ES-I3 (cell line): ENCODE measurements at regions not wholly inside any gene's neighbourhood (a gene's known extent, or its start where the extent isn't known, plus 50 kb on each side); places are given as distances from the start of the nearest gene placed in this dataset.
A peak's percentile ranks its signal among the peaks of the same experiment; 100 is the strongest.
"Not testable (repeated sequence)": the region's sequence is repeated elsewhere in the genome, so short reads cannot be mapped to it uniquely, and the experiment has no call there.

Experiments
- H3K36me3 ChIP-seq: 2 replicates; pipeline ENCODE4 v1.6.1; 2013; ENCODE audit warnings: mild to moderate bottlenecking, low read length, control low read depth, moderate library complexity; ENCODE audit not compliant: insufficient read depth
- H3K4me1 ChIP-seq: 2 replicates; pipeline ENCODE4 v1.6.1; 2013; ENCODE audit warnings: mild to moderate bottlenecking, control low read depth, low read length; ENCODE audit not compliant: insufficient read depth
- H3K9ac ChIP-seq: 2 replicates; pipeline ENCODE4 v1.6.1; 2013; ENCODE audit warnings: low read depth, mild to moderate bottlenecking, low read length, moderate library complexity
- H3K9me3 ChIP-seq: 2 replicates; pipeline ENCODE4 v1.6.1; 2013; ENCODE audit warnings: mild to moderate bottlenecking, low read length, moderate library complexity; ENCODE audit not compliant: control insufficient read depth, insufficient read depth

DNA sequence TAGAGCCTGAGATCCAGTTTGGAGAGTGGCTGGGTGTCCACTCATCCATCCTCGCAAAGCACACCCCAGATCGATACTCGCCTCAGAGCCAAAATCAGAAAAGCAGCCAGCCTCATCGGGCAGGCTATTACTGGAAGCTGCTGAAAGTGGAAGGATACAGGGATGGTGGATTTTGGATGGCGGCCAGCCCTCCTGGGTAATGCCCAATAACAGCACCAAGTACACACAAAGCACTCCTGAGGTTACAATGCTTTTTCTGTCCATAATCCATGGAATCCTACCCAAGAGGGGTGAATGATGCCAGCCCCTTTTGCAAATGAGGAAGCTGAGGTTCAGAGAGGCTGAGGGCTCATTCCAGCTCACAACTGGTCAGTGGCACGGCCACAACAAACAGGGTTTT, 93.1 kb upstream of the SLC6A11 start:
- no peaks in the 10 kb centered on the region for H3K36me3 ChIP-seq
- no peaks in the 10 kb centered on the region for H3K9me3 ChIP-seq
- no peaks in the 10 kb centered on the region for H3K4me1 ChIP-seq
- no peak overlapping the region for H3K9ac ChIP-seq

DNA sequence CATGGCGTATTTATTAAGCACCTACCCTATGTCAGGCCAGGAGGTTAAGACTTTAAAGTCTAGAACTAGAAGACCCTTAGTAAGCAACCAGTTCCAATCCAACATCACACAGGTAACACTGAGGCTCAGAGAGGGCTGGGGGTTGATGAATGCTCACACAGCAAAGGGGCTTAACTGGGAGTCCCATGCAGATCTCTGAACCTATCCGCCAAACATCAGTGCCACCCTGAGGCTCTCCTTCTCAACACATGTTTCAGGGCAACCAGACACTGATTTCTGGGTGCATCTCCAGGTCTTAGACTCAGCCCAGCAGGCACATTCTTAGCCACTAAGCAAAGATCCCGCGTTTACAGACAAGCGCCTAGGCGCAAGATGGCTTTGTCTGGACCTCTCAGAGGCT, 92.0 kb upstream of the SLC6A11 start:
- H3K9ac ChIP-seq = no peak overlapping the region
- H3K9me3 ChIP-seq = no peaks in the 10 kb centered on the region
- no peaks in the 10 kb centered on the region for H3K4me1 ChIP-seq
- H3K36me3 ChIP-seq = no peaks in the 10 kb centered on the region

DNA sequence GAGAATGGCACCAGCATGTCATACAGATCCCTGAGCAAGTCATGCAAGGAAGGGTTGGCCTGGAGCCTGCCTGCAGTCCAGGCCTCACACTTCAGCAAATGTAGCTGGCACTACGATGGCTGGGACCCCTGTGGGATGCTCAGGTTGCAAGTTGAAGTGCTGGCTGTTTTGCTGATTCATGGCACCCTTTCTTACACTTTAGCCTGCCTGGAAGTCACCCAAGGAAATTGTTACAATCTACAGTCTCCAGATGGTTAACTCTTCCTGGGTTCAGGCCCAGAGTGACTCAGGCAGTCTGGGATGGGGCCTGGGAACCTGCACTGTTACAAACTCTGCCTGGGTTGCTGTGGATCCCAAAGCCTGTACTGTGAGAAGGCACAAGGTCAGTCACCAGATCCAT, 91.0 kb upstream of the SLC6A11 start:
- Histone ChIP-seq H3K9ac (no peak overlapping the region), H3K4me1 (no peaks in the 10 kb centered on the region), H3K9me3 (no peaks in the 10 kb centered on the region), H3K36me3 (no peaks in the 10 kb centered on the region)

DNA sequence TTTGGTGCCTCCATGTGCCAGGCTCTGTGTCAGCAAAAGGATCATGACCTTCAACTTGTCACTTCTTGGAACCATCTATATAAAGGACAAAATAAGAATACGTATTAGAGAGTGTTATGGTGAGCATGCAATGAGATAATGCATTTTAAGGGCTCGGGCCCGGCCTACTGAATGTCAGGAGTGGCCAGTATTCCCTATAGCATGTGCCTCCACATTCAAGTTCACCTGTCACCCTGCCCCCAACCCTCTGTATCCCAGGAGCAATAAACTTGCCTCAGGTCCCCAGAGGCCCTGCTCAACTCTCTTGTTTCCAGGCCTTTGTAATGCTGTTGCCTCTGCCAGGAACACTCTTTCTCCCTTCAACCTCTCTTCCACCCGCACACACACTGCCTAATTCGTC, 90.2 kb upstream of the SLC6A11 start:
- H3K9me3 ChIP-seq = no peaks in the 10 kb centered on the region
- no peaks in the 10 kb centered on the region for H3K4me1 ChIP-seq
- H3K9ac ChIP-seq = no peak overlapping the region
- no peaks in the 10 kb centered on the region for H3K36me3 ChIP-seq

DNA sequence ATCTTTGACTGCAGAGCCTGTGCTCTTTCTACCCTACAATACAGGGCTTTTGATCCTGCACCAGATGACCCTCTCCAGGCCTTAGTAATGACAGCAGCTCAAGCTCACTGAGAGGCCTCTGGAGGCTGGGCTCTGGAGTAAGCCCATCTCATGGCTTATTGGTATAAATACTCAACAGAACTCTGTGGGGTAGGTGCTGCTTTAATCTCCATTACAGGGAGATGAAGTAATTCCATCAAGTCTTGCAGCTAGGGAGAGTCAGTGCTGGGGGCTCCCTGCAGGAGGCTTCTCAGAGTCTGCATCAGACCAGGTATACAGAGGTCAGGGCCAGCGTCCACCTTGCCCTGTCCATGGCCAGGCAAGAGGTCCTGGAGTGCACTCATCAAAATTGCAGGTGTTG, 89.2 kb upstream of the SLC6A11 start:
- no peaks in the 10 kb centered on the region for H3K4me1 ChIP-seq
- H3K36me3 ChIP-seq = no peaks in the 10 kb centered on the region
- no peaks in the 10 kb centered on the region for H3K9me3 ChIP-seq
- H3K9ac ChIP-seq = no peak overlapping the region

DNA sequence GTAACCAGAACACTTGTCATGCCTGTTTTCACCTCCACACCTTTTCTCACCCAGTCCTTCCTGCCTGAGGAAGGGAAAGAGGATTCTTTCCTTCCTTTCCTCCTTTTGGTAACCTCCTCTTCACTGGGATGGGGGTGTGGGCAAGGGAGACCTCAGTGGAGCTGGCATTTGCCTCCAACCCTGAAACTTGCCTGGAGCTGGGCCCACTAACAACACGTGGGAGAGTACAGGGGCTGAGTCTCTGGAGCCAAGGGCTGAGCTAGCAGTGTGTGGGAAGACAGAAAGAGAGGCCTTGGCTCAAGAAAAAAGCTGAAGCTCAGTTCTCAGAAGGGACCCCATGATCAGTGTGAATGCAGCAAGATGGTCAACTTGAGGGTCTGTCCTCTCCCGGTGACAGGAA, 86.6 kb upstream of the SLC6A11 start:
- H3K9ac ChIP-seq = no peak overlapping the region
- no peaks in the 10 kb centered on the region for H3K36me3 ChIP-seq

DNA sequence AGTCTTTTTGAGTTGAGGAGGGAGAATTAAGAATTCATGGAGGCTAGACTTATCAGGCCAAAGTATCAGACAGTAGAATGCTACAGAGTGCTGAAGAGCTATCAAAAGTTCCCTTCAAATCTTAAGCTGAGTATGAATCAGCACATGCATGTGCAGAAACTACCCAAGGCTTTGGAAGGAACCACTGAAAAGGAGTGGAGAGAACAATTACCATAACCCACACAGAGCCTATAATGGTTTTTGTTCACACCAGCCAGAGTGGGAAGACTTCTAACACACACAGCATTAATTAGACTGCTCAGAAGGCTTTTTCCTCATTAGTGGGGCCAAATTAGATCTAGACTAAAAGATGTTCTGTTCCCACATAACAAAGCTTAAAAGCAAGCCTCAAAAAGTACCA, 83.7 kb upstream of the SLC6A11 start:
- Histone ChIP-seq H3K4me1 (no peaks in the 10 kb centered on the region), H3K9me3 (peaks cover 4% of the 10 kb centered on the region; the same call in 1 of the 2 replicates), H3K36me3 (no peaks in the 10 kb centered on the region), H3K9ac (no peak overlapping the region)

More for the DNA sequence above, 86.6 kb upstream of the SLC6A11 start:
- no peaks in the 10 kb centered on the region for H3K4me1 ChIP-seq
- peaks cover 4% of the 10 kb centered on the region; the same call in 1 of the 2 replicates for H3K9me3 ChIP-seq

DNA sequence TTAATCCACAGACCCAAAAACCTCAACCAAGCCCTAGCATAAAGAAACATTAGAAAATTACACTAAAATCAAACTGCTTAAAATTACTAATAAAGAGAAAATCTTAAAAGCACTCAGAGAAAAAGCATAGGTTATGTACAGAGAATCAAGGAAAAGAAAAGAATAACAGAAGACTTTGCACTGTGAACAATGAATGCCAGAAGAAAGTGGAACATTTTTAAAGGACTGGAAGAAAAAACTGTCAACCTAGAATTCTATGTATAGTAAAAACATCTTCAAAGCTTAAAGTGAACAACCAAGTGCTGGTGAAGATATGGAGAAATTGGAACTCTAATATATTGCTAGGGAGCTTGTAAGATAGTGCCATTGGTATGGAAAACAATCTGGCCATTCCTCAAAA, 82.7 kb upstream of the SLC6A11 start:
- H3K9me3 ChIP-seq = peaks cover 4% of the 10 kb centered on the region; the same call in 1 of the 2 replicates
- no peak overlapping the region for H3K9ac ChIP-seq
- no peaks in the 10 kb centered on the region for H3K36me3 ChIP-seq
- H3K4me1 ChIP-seq = no peaks in the 10 kb centered on the region

DNA sequence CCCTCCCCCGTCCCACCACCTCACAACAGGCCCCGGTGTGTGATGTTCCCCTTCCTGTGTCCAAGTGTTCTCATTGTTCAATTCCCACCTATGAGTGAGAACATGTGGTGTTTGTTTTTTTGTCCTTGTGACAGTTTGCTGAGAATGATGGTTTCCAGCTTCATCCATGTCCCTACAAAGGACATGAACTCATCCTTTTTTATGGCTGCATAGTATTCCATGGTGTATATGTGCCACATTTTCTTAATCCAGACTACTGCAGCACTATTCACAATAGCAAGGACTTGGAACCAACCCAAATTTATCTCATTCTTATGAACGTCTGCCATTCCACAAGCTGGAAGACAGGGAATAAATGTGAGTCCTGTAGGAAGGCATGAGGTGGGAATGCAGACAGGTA, 79.6 kb upstream of the SLC6A11 start:
- H3K4me1 ChIP-seq, H3K36me3 ChIP-seq, H3K9me3 ChIP-seq, H3K9ac ChIP-seq: not testable (repeated sequence)

DNA sequence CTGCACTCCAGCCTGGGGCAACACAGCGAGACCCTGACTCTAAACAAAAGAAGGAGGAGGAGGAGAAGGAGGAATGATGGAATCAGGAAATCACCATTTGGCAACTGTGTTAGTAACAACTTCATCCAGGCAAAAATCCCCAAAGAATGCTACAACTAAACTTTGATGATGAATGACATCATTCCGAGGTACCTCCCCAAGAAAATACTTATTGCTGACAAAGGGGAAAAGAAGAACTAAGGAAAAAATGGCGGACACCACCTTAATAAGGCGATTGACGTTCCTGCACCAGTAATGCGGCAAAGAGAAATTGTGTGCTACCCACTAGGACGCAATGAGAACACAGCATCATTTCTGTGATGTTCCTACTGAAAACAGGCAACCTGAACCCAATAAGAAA, 78.2 kb upstream of the SLC6A11 start:
- Histone ChIP-seq H3K36me3 (no peaks in the 10 kb centered on the region), H3K4me1 (no peaks in the 10 kb centered on the region), H3K9me3 (peaks cover 4% of the 10 kb centered on the region; the same call in 1 of the 2 replicates), H3K9ac (no peak overlapping the region)

DNA sequence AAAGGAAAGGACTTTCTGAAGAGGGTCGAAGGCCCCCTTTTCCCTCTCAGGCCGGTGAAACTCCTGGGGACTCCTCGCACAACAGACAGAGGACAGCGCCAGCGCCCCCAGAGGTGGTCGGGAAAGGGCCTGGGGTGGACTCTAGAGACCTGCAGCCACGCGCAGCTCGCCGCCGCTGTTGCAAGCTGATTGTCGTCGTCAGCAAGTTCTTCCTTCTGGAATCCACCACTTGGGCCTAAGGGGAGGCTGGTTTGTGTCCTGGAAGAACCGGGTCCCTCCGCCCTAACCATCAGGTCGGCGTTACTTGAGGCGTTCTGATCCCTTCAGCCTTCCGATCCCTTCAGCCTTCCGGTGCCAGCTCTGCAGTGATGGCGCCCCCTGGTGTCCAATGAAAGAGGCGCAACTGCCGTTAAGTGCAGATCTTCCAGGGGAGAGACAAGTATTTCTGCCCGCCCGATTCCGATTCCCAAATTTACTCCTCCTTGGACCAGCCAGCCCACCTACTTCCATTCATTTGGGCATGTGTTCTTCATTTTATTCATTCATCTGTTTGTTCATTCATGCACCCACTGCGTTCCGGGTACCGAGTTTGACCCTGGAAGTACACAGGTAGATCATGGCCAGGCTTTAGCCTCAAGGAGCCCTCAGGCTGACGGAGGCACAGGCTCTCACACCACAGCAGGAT, 77.2 kb upstream of the SLC6A11 start:
- H3K9ac ChIP-seq = peak overlapping the region; percentile 46; the same call in 1 of the 2 replicates
- no peaks in the 10 kb centered on the region for H3K36me3 ChIP-seq
- no peaks in the 10 kb centered on the region for H3K9me3 ChIP-seq
- H3K4me1 ChIP-seq = no peaks in the 10 kb centered on the region

DNA sequence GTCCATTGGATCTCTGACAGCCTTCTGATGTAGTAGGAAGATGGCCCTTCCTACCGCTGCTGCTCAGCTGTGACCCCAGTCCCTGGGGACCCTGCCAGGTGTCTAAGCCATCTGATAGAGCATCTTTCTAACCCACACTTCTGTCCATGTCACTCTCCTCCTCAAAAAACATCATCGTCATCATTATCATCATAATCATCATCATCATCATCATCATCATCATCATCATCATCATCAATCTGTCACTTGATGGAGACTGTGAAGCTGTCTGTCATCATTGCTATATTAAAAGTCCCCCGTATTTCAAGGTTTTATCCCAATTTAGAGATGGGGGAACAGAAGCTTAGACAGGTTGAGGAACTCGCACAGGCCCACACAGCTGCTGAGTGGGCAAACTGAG, 75.1 kb upstream of the SLC6A11 start:
- Histone ChIP-seq H3K9ac (no peak overlapping the region), H3K9me3 (no peaks in the 10 kb centered on the region), H3K4me1 (no peaks in the 10 kb centered on the region), H3K36me3 (no peaks in the 10 kb centered on the region)

DNA sequence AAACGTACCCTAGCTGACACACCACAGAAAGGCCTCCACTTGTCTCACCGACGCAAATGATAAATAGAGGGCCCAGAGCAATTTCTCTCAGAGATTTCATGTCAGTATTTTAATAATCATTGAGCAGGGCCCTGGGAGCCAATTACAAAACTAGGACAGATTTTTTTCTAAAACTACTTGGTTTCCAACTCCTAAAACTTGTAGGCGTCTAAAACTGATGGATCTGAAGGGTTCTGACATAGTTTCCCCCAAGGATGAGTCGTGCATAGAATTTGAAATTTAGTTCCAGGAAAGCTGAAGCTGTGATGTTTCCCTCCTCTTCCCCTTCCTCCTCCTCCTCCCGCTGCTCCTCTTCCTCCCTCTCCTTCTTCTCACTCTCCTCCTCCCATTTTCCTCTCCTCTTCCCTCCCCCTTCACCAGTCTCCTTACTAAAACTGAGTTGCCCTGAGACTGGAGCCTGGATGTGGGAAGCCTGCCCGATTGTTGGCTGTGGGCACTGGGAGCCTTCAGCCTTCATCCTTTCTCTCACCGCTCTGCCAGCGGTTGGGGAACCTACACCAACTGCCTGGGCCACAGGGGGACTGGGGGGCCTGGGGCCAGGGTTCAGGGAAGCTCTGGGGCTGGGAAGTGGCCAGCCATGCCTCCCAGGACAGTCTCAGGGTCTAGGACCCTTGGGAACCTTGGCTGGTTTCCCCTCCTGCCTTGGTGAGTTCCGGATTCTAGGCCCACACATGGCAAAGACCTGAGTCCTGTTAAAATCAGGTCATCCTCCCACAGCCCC, 73.9 kb upstream of the SLC6A11 start:
- Histone ChIP-seq H3K9ac (no peak overlapping the region), H3K4me1 (no peaks in the 10 kb centered on the region), H3K9me3 (no peaks in the 10 kb centered on the region), H3K36me3 (no peaks in the 10 kb centered on the region)

DNA sequence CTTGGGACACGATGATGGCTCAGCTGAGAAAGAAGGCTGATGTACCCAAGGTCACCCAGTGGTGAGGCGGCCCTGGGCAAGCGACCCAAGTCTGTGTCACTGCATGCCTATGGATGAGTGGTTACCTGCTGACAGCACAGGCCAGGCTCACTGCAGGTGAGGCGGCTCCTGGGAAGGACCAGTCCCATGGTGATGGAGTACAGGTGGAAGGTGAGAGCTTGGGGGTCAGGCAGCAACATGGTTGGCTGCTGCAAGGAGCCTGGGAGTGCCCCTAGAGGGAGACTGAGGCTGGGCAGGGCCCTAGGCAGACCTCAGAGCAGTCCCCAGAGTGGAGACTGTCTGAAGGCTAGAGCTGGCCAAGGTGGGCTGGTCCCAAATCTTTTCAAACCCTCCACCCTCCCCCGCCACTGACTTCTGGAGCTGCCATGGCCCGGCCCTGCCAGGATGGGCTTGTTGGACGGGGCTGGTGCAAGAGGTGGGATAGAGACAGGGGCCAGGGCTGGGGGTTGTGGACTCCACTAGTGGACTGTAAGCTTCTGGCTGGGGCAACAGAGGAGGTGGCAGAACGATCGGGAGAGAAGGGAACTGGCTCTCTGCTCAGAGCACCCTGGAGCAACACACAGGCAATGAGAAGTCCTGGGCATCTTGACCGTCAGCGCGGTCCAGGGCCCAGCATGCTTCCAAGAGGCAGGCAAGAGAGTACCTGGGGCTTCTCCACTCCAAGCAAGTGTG, 72.5 kb upstream of the SLC6A11 start:
- H3K9me3 ChIP-seq = no peaks in the 10 kb centered on the region
- no peaks in the 10 kb centered on the region for H3K4me1 ChIP-seq
- H3K9ac ChIP-seq = no peak overlapping the region
- H3K36me3 ChIP-seq = no peaks in the 10 kb centered on the region

DNA sequence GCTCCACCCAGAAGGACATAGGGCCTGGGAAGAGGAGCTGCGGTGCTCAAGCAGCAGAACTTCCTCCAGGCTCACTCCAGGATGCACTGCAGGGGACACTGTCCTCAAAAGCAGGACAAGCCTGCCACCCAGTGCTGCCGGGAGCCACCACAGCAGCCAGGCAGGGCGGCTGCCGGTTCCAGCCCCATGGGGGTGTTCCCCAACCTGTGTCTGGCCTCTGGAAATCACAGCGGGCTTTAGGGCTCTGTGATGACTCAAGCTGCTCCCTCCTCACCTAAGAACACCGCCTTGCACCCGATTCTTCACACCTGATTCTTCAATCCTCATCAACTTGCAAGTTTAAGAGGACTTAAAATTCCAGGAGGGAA, 71.9 kb upstream of the SLC6A11 start:
- Histone ChIP-seq H3K9me3 (no peaks in the 10 kb centered on the region), H3K4me1 (no peaks in the 10 kb centered on the region), H3K36me3 (no peaks in the 10 kb centered on the region), H3K9ac (no peak overlapping the region)
